ENCODE measurements at regions not wholly inside any gene's neighbourhood (a gene's known extent, or its start where the extent isn't known, plus 50 kb on each side); places are given as distances from the start of the nearest gene placed in this dataset.
A peak's percentile ranks its signal among the peaks of the same experiment; 100 is the strongest.

DNA sequence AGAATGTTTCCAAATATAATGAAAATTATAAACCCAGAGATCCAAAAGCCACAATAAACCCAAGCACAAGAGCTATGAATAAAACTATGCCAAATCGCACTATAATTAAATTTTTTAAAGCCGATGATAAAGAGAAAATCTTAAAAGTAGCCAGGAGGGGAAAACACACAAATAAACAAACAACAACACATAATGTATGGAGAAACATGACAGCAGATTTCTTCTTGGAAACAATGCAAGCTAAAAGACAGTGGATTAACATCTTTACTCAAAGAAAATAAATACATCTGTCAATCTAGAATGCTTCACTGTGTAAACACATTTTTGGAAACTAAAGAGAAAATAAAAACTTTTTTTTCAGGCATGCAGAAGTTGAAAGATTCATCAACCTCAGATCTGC lies 53.0 kb upstream of the SMOX start:
- no peak for DNase-seq

DNA sequence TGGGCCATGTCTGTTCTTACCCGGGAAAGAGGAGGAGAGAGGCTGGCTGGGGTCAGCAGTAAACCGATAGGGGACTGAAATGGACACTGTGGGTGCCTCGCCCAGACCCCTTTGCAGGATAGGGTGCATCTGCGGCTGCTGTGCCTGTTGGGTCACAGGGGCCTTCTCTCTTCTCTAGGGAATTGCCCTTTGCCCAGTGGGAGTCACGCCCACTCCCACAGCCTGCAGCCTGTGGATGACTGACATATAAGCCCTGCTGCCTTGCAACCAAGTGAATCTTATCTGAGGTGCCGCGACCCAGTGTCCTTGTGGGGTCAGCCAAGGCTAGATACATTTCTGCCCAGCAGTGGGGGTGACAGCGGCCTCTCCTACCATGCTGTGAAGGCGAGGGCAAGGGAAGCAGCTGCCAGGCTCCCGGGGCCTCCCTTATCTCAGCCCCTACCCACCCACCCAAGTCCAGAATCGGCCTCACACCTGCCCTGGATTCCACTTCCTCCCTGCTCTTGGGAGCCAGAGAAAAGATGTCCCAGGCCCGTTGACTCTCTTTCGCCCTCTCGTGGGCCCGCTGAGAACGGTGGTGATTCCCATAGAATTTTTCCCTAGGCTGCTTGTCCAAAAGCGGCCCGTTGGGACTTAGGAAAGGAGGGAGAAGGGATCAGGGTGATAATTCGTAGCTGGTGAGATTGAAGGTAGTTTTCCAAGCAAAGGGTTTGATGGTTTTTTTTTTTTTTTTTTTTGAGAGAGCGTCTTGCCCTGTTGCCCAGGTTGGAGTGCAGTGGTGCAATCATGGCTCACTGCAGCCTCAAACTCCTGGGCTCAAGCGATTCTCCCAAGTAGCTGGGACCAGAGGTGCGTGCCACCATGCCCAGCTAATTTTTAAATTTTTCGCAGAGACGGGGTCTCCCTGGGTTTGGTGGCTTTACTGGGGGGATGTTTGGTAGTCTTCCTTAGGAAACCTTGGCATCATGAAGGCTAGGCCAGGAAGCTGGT lies 56.8 kb upstream of the SMOX start:
- peak; percentile 27 for DNase-seq

GRCh38 chr20:4090756-4091489 lies 57.7 kb upstream of the SMOX start:
- DNase-seq = no peak

GRCh38 chr20:4089756-4090487 lies 58.7 kb upstream of the SMOX start:
- DNase-seq = no peak

- no peak for DNase-seq
Measured at GRCh38 chr20:4088766-4089165, 59.9 kb upstream of the SMOX start.

GRCh38 chr20:4087923-4088322 lies 60.7 kb upstream of the SMOX start:
- no peak for DNase-seq

DNA sequence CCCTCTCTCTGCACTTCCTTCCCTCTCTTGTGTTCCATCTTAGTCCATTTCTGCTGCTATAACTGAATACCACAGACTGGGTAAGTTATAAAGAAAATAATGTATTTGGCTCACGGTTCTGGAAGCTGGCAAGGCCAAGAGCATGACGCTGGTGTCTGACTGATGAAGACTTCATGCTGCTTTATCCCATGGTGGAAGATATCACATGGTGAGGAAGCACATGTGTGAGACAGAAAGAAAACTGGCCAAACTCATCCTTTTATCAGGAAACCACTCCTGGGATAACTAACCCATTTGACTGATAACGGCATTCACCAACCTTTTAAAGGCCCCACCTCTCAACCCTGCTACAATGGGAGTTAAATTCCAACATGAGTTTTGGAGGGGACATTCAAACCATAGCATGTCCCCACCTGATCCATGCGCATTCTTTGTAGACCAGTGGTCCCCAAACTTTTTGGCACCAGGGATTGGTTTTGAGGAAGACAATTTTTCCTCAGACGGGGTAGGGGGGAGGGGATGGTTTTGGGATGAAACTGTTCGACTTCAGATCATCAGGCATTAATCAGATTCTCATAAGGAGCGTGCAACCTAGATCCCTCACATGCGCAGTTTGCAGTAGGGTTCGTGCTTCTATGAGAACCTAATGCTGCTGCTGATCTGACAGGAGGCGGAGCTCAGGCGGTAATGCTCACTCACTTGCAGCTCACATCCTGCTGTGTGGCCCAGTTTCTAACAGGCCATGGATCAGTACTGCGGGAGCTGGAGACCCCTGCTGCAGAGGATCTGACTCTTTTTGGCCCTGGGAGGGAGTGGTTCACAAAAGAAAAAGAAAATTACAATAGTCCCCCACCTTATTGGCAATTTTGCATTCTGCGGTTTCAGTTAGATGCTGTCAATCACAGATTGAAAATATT lies 61.6 kb upstream of the SMOX start:
- no peak for DNase-seq

GRCh38 chr20:4084721-4085120 lies 63.9 kb upstream of the SMOX start:
- DNase-seq = no peak

GRCh38 chr20:4084096-4084495 lies 64.5 kb upstream of the SMOX start:
- DNase-seq = no peak

DNA sequence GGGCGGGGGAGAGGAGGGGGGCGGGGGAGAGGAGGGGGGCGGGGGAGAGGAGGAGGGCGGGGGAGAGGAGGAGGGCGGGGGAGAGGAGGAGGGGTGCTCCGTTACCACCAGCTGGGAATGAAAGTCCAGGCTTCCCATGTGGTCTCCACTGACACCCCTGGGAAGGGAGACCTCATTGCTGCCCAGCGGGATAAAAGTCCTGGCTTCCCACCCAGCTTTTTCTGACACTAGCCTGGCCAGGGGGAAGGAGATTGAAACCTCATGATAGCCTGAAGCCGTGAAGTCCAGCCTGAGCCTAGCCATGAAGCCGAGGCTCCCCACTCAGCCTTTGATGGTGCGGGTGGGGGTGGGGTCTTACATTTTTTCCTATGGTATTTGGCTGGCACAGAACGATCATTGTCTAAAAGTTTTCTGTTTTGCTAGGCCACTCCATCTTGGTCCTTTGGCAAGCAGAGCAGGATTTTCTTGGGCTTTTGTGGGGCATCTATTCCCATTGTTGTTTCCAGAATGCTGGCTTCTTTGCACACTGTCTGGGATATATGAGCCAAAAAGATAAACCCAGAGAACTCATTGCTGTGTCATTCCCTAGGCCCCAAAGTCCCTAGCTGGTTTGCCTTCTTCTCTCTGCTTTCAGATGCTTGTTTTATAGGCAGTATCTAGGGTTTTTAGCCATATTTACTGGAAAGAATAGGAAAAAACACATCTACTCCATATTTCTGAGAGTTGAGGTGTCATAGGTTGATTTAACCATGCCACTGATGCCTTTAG lies 65.3 kb upstream of the SMOX start:
- no peak for DNase-seq

GRCh38 chr20:4082406-4083097 lies 66.1 kb upstream of the SMOX start:
- no peak for DNase-seq

DNA sequence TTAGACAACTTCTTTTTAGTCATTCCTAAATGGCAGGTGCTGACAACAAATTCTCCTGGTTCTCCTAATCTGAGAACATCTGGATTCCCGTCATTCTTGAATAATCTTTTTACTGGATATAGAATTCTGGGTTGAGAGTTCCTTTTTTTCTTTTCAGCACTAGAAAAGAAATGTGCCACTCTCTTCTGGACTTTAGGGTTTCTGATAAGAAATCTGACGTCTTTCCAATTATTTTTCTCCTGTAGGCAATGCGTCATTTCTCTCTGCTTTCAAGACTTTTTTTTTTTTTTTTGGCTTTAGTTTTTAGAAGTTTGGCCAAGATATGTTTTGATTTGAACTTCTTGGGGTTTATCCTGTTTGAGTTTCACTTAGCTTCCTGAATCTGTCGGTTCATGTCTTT lies 66.1 kb upstream of the RNF24 start:
- no peak for DNase-seq

GRCh38 chr20:4076671-4077070 lies 61.3 kb upstream of the RNF24 start:
- no peak for DNase-seq

GRCh38 chr20:4076033-4076432 lies 60.7 kb upstream of the RNF24 start:
- no peak for DNase-seq

DNA sequence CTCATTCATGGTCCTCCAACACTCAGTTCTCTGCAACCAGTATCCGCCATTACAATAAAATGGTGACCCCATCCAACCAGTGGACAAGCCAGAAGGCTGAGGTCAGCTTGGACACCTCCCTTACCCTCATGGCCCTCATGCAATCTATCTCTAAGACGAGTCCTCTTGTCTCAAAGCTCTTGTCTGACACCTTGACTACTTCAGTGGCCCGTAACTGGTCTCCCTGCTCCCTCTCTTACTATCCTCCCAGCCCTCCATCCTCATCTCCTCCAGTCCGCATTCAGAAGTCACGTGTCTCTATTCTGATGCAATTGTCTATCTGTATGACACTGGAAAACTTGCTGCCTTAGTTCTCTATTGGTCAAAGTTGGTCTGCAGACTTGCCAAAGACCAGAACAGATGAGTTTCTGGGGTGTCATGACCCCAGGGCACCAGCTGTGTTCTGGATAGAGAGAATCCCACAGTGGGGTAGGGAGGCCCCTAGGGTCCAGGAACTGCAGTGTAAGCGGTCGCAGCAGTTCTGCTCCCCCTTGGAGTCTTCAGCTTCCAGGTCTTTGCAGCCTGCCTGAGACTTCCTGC lies 59.6 kb upstream of the RNF24 start:
- DNase-seq = no peak

- no peak for DNase-seq
Measured at GRCh38 chr20:4073852-4074741, 58.7 kb upstream of the RNF24 start.

DNA sequence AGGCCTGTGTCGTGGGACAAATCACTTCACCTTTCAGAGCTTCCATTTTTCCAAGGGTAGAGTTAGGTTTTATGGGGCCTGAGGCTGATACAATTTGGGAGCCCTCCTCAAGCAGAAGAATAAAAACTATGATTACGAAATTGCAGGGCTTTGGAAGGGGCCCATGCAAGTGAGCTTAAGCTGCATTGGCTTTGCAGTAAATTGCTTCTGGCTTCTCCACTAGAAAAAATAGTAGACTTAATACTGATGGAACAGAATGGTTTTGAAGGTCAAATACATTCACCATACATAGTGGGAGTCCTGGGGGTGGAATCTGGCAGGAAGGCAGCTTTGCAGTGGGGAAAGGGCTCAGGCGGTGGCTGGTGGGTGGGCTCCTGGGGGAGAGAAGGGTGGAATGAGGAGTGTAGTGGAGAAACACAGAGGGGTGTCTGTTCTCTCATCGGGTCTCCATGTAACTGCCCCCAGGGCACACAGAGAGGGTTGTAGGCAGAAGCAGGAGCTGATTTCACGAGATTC lies 55.9 kb upstream of the RNF24 start:
- DNase-seq = no peak

GRCh38 chr20:4070323-4071177 lies 55.2 kb upstream of the RNF24 start:
- DNase-seq = no peak

All from SHP77 treated with DMSO at 0.1 percent for 48 hours (cell line).